ENCODE measurements at regions not wholly inside any gene's neighbourhood (a gene's known extent, or its start where the extent isn't known, plus 50 kb on each side); places are given as distances from the start of the nearest gene placed in this dataset.
A peak's percentile ranks its signal among the peaks of the same experiment; 100 is the strongest.

GRCh38 chr14:40887912-40888311 is 718.8 kb upstream of the LRFN5 start:
- H3K27ac ChIP-seq, result no peak overlapping the region
- 58 to 75% (median 74%) methylated on average over 2 of the region's 2 CpGs for WGBS, 5 donors
- DNase-seq, result no peak
- H3K27me3 ChIP-seq, result no peaks in the 10 kb centered on the region
- intact Hi-C loops (cut with DNase I; ENCODE audit: low total_unique reads), result no loop called here
- no peaks in the 10 kb centered on the region for H3K36me3 ChIP-seq
- no peaks in the 10 kb centered on the region for H3K4me1 ChIP-seq
- no peak overlapping the region for H3K4me3 ChIP-seq
- H3K9me3 ChIP-seq, result no peaks in the 10 kb centered on the region
- TF ChIP-seq EP300 (IDR thresholded peaks at IDR 0.05) (no peak), POLR2A (IDR thresholded peaks at IDR 0.05) (no peak), POLR2AphosphoS5 (IDR thresholded peaks at IDR 0.05) (no peak), CTCF (IDR thresholded peaks at IDR 0.05) (no peak)

- H3K9me3 ChIP-seq, result peaks cover 0 to 2% (median 1%) of the 10 kb centered on the region in 4 donors
- H3K27me3 ChIP-seq, result no peaks in the 10 kb centered on the region
- intact Hi-C loops (cut with DNase I; ENCODE audit: low total_unique reads), result no loop called here
- WGBS, 5 donors, result 24 to 41% (median 31%) methylated on average over 1 of the region's 1 CpG
- TF ChIP-seq EP300 (IDR thresholded peaks at IDR 0.05), result no peak
- TF ChIP-seq POLR2AphosphoS5 (IDR thresholded peaks at IDR 0.05), result no peak
- no peak for TF ChIP-seq POLR2A (IDR thresholded peaks at IDR 0.05)
- TF ChIP-seq CTCF (IDR thresholded peaks at IDR 0.05), result no peak
- DNase-seq, result peak in 1 of 2 donors; percentile 4
- no peak overlapping the region for H3K27ac ChIP-seq
- H3K4me1 ChIP-seq, result no peaks in the 10 kb centered on the region
- H3K36me3 ChIP-seq, result no peaks in the 10 kb centered on the region
- H3K4me3 ChIP-seq, result no peak overlapping the region
Measured at GRCh38 chr14:40870252-40870651, 736.4 kb upstream of the LRFN5 start.

- Histone ChIP-seq H3K4me3 (no peak overlapping the region), H3K9me3 (peaks cover 0 to 12% (median 8%) of the 10 kb centered on the region in 4 donors), H3K4me1 (no peaks in the 10 kb centered on the region), H3K27me3 (no peaks in the 10 kb centered on the region), H3K27ac (no peak overlapping the region), H3K36me3 (no peaks in the 10 kb centered on the region)
- intact Hi-C loops (cut with DNase I; ENCODE audit: low total_unique reads), result no loop called here
- TF ChIP-seq CTCF (IDR thresholded peaks at IDR 0.05) (no peak), EP300 (IDR thresholded peaks at IDR 0.05) (no peak), POLR2AphosphoS5 (IDR thresholded peaks at IDR 0.05) (no peak), POLR2A (IDR thresholded peaks at IDR 0.05) (no peak)
- DNase-seq, result no peak
- WGBS, 5 donors, result 41 to 89% (median 70%) methylated on average over 1 of the region's 1 CpG
Measured at GRCh38 chr14:40859055-40859454, 747.6 kb upstream of the LRFN5 start.

GRCh38 chr14:40855343-40855742 is 751.3 kb upstream of the LRFN5 start:
- no peaks in the 10 kb centered on the region for H3K27me3 ChIP-seq
- no peaks in the 10 kb centered on the region for H3K36me3 ChIP-seq
- no peak overlapping the region for H3K27ac ChIP-seq
- H3K9me3 ChIP-seq, result peaks cover 0 to 12% (median 6%) of the 10 kb centered on the region in 4 donors
- intact Hi-C loops (cut with DNase I; ENCODE audit: low total_unique reads), result no loop called here
- no peak overlapping the region for H3K4me3 ChIP-seq
- no peak for DNase-seq
- WGBS, 5 donors, result 80 to 87% (median 85%) methylated on average over 6 of the region's 6 CpGs
- TF ChIP-seq CTCF (IDR thresholded peaks at IDR 0.05) (no peak), EP300 (IDR thresholded peaks at IDR 0.05) (no peak), POLR2AphosphoS5 (IDR thresholded peaks at IDR 0.05) (no peak), POLR2A (IDR thresholded peaks at IDR 0.05) (no peak)
- H3K4me1 ChIP-seq, result no peaks in the 10 kb centered on the region

All from stomach (tissue), 8 donors.